Heart right ventricle (tissue), 16 donors: ENCODE measurements at regions not wholly inside any gene's neighbourhood (a gene's known extent, or its start where the extent isn't known, plus 50 kb on each side); places are given as distances from the start of the nearest gene placed in this dataset.

Experiments
- ATAC-seq, 8 donors: fragments of 200-7000 bp; cut with Tn5 transposase; one replicate each; pipeline ENCODE4 v1.9.1; 2020; ENCODE audit warnings: mild to moderate bottlenecking in 8 of 8, moderate library complexity in 8 of 8, moderate number of reproducible peaks in 1 of 8
- DNase-seq, 2 donors: peaks; one replicate each; pipeline ENCODE4 v3.0.0-alpha.2; 2020
- H3K27ac ChIP-seq, 10 donors: fragments of 200-600 bp; sonication (generic) in 2 of 10; one replicate each; pipeline versions ENCODE4 v1.5.0 to v1.8.0; 2020 to 2022; ENCODE audit warnings: mild to moderate bottlenecking in 3 of 10
- H3K27me3 ChIP-seq, 7 donors: fragments of 200-600 bp; one replicate each; pipeline ENCODE4 v1.8.0; 2021 to 2022; ENCODE audit warnings: mild to moderate bottlenecking in 2 of 7
- H3K36me3 ChIP-seq, 9 donors: fragments of 200-600 bp; sonication (generic) in 1 of 9; one replicate each; pipeline versions ENCODE4 v1.5.0 to v1.8.0; 2020 to 2022; ENCODE audit warnings: mild to moderate bottlenecking in 2 of 9
- H3K4me1 ChIP-seq, 9 donors: fragments of 200-600 bp; sonication (generic) in 1 of 9; one replicate each; pipeline versions ENCODE4 v1.5.0 to v1.8.0; 2020 to 2022; ENCODE audit warnings: mild to moderate bottlenecking in 4 of 9
- H3K4me3 ChIP-seq, 10 donors: fragments of 200-600 bp; sonication (generic) in 2 of 10; one replicate each; pipeline versions ENCODE4 v1.5.0 to v1.8.0; 2020 to 2022; ENCODE audit warnings: mild to moderate bottlenecking in 7 of 10, moderate library complexity in 2 of 10
- H3K9me3 ChIP-seq, 11 donors: fragments of 200-600 bp in 10 of 11; sonication (generic) in 2 of 11; one replicate each; pipeline versions ENCODE4 v1.5.0 to v1.8.0; 2013 to 2022; ENCODE audit warnings: mild to moderate bottlenecking in 2 of 11, control low read depth in 1 of 11, moderate library complexity in 1 of 11
- CTCF ChIP-seq, 9 donors: fragments of 200-600 bp; sonication (generic) in 2 of 9; IDR thresholded peaks; one replicate each; pipeline versions ENCODE4 v1.5.0 to v1.8.0; 2021 to 2022; ENCODE audit warnings: antibody characterized with exemption in 9 of 9, mild to moderate bottlenecking in 5 of 9, moderate library complexity in 1 of 9
- WGBS, 2 donors: extraction: QIAGEN DNeasy Blood & Tissue Kit; methylation state at CpG; one replicate each; pipeline ENCODE4 v1.1.7; 2013; ENCODE audit warnings: inconsistent platforms in 1 of 2; 5-methylcytosine and 5-hydroxymethylcytosine counted together
- intact Hi-C, 10 donors: fragments of 100-400 bp; cut with DNase I; formaldehyde crosslinking; loops; one replicate each; pipeline versions ENCODE4 v1.11.1 to v1.14.2; 2022
- donor health status: Arrhythmogenic right ventricular cardiomyopathy.
- donor health status: ischemic (EF 13 %, LVEDD 7.1; RV severe dilation, severe dysfunction).
- donor health status: healthy with polysubstance abuse.
- donor health status: DM: no; HTN: yes; CAD: no.
- donor health status: DM: no; HTN: no; CAD: no.
- donor health status: ischemic (EF 25% LVEDD 6.9; RV normal size, moderate dysfunction).
- donor health status: ischemic (EF 25% LVEDD 5.7; RV mildly dilated, moderate dysfunction).
- donor health status: healthy.
- donor health status: DM: yes; HTN: yes; CAD: no.
- donor health status: Ischemic cardiomyopathy.
- donor health status: ischemic (EF 35%, LVEDD 5.7; RV mildly dilated, moderate dysfunction).
- donor health status: nonischemic (EF 11% LVEDD 7.7; RV severe dilation, severe dysfunction).
- donor health status: DM: yes; HTN: yes; CAD: no.
- donor health status: PGD.
- donor health status: ischemic (EF 29% LVEDD 5.4; RV normal size, mild dysfunction).
- donor health status: nonischemic (EF 23%, LVEDD 6.1; RV moderate dilation, normal function).

- Histone ChIP-seq H3K27me3 (no peaks in the 10 kb centered on the region), H3K4me1 (peaks cover 0 to 4% (median 0%) of the 10 kb centered on the region in 9 donors), H3K27ac (no peak overlapping the region), H3K36me3 (no peaks in the 10 kb centered on the region), H3K9me3 (peaks cover 0 to 10% (median 0%) of the 10 kb centered on the region in 11 donors), H3K4me3 (no peak overlapping the region)
- no peak for TF ChIP-seq CTCF (IDR thresholded peaks at IDR 0.05)
- WGBS, 2 donors, result 23 to 29% methylated on average over 1 of the region's 1 CpG
- intact Hi-C loops, result no loop called here
- ATAC-seq, result no peak
- DNase-seq, result no peak
Measured at GRCh38 chr11:96736601-96737000, 346.8 kb downstream of the JRKL start.

GRCh38 chr11:96738311-96738710, 348.5 kb downstream of the JRKL start:
- H3K9me3 ChIP-seq, result peaks cover 0 to 10% (median 0%) of the 10 kb centered on the region in 11 donors
- 85 to 91% methylated on average over 3 of the region's 3 CpGs for WGBS, 2 donors
- TF ChIP-seq CTCF (IDR thresholded peaks at IDR 0.05), result no peak
- no peak overlapping the region for H3K4me3 ChIP-seq
- intact Hi-C loops, result no loop called here
- H3K36me3 ChIP-seq, result no peaks in the 10 kb centered on the region
- H3K27ac ChIP-seq, result no peak overlapping the region
- no peak for DNase-seq
- no peak for ATAC-seq
- no peaks in the 10 kb centered on the region for H3K27me3 ChIP-seq
- peaks cover 0 to 4% (median 0%) of the 10 kb centered on the region in 9 donors for H3K4me1 ChIP-seq

- H3K9me3 ChIP-seq, result no peaks in the 10 kb centered on the region
- H3K27me3 ChIP-seq, result no peaks in the 10 kb centered on the region
- no peak overlapping the region for H3K27ac ChIP-seq
- no peak overlapping the region for H3K4me3 ChIP-seq
- H3K36me3 ChIP-seq, result no peaks in the 10 kb centered on the region
- TF ChIP-seq CTCF (IDR thresholded peaks at IDR 0.05), result no peak
- peak in 5 of 8 donors; percentile 47 to 94 (median 68) for ATAC-seq
- intact Hi-C loops, result no loop called here
- DNase-seq, result no peak
- peaks cover 0 to 7% (median 0%) of the 10 kb centered on the region in 9 donors for H3K4me1 ChIP-seq
- 35 to 43% methylated on average over 5 of the region's 5 CpGs for WGBS, 2 donors
Measured at GRCh38 chr11:96741068-96741467, 351.3 kb downstream of the JRKL start.

GRCh38 chr11:96744697-96745096, 354.9 kb downstream of the JRKL start:
- peaks cover 0 to 9% (median 0%) of the 10 kb centered on the region in 9 donors for H3K4me1 ChIP-seq
- no peaks in the 10 kb centered on the region for H3K9me3 ChIP-seq
- DNase-seq (no peak), ATAC-seq (no peak)
- TF ChIP-seq CTCF (IDR thresholded peaks at IDR 0.05), result no peak
- no peak overlapping the region for H3K27ac ChIP-seq
- intact Hi-C loops, result no loop called here
- no peak overlapping the region for H3K4me3 ChIP-seq
- no peaks in the 10 kb centered on the region for H3K27me3 ChIP-seq
- H3K36me3 ChIP-seq, result no peaks in the 10 kb centered on the region
- 0 to 39% methylated on average over 1 of the region's 1 CpG for WGBS, 2 donors
